ENCODE measurements at regions not wholly inside any gene's neighbourhood (a gene's known extent, or its start where the extent isn't known, plus 50 kb on each side); places are given as distances from the start of the nearest gene placed in this dataset.

DNA sequence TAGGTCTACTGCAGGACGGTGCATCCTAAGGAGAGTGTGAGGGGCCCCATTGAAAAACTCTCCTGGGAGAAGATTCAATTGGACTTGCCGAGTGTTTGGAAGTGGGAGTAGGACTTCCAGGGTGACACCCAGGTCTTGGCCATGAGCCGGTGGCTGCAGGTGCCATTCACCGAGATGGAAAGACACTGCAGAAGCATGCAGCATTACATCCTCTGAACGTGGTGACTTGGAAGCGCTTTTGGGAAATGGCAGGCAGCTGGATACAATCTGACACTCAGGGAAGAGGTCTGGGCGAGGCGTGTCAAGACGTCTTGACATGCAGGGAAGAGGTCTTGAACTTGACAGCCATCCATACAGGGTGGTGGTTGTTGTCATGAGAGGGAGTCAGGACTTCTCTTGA, 126.9 kb downstream of the PAPOLA start:
- H3K36me3 ChIP-seq (replicated peaks in 1 of 2; ENCODE audit: insufficient read depth in 1 of 2, low read depth in 2 of 2), result no peaks in the 10 kb centered on the region

GRCh38 chr14:96629558-96630222, 127.5 kb downstream of the PAPOLA start:
- WGBS, 2 donors, result 40 to 62% methylated on average over 4 of the region's 4 CpGs

More for the DNA sequence above, 126.9 kb downstream of the PAPOLA start:
- intact Hi-C loops (cut with DNase I), result no loop called here
- Histone ChIP-seq H3K9me3 (no peaks in the 10 kb centered on the region), H3K4me3 (no peak overlapping the region), H3K27ac (no peak overlapping the region), H3K27me3 (no peaks in the 10 kb centered on the region), H3K4me1 (no peaks in the 10 kb centered on the region)
- no peak for TF ChIP-seq POLR2A (IDR thresholded peaks at IDR 0.05)
- TF ChIP-seq, protein P1, sequence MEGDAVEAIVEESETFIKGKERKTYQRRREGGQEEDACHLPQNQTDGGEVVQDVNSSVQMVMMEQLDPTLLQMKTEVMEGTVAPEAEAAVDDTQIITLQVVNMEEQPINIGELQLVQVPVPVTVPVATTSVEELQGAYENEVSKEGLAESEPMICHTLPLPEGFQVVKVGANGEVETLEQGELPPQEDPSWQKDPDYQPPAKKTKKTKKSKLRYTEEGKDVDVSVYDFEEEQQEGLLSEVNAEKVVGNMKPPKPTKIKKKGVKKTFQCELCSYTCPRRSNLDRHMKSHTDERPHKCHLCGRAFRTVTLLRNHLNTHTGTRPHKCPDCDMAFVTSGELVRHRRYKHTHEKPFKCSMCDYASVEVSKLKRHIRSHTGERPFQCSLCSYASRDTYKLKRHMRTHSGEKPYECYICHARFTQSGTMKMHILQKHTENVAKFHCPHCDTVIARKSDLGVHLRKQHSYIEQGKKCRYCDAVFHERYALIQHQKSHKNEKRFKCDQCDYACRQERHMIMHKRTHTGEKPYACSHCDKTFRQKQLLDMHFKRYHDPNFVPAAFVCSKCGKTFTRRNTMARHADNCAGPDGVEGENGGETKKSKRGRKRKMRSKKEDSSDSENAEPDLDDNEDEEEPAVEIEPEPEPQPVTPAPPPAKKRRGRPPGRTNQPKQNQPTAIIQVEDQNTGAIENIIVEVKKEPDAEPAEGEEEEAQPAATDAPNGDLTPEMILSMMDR (IDR thresholded peaks at IDR 0.05), result no peak
- DNase-seq (no peak), ATAC-seq (no peak)
- 79 to 81% methylated on average over 9 of the region's 9 CpGs for WGBS, 2 donors

DNA sequence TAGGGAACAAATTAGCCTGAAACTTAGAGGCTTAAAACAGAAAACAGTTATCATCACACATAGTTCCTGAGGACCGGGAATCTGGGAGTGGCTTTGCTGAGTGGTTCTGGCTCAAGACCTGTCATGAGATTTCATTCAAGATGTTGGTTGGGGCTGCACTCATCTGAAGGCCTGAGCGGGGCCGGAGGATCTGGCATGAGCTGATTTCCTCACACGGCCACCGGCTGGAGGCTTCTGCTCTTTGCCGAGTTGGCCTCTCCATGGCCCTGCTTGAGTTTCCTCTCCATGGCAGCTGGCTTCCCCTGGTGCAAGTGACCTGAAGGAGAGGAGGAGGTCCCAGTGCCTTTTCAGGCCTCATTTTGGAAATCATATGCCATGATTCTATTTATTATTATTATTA, 128.1 kb downstream of the PAPOLA start:
- DNase-seq (no peak), ATAC-seq (no peak)
- no peak for TF ChIP-seq POLR2A (IDR thresholded peaks at IDR 0.05)
- TF ChIP-seq, protein P1 (IDR thresholded peaks at IDR 0.05), result no peak
- intact Hi-C loops (cut with DNase I), result no loop called here
- no peaks in the 10 kb centered on the region for H3K36me3 ChIP-seq (replicated peaks in 1 of 2; ENCODE audit: insufficient read depth in 1 of 2, low read depth in 2 of 2)
- H3K9me3 ChIP-seq, result no peaks in the 10 kb centered on the region
- no peaks in the 10 kb centered on the region for H3K27me3 ChIP-seq
- 84 to 92% methylated on average over 6 of the region's 6 CpGs for WGBS, 2 donors
- no peak overlapping the region for H3K27ac ChIP-seq
- H3K4me1 ChIP-seq, result no peaks in the 10 kb centered on the region
- H3K4me3 ChIP-seq, result no peak overlapping the region

More at GRCh38 chr14:96629558-96630222, 127.5 kb downstream of the PAPOLA start:
- TF ChIP-seq POLR2A (IDR thresholded peaks at IDR 0.05), result no peak
- TF ChIP-seq, protein P1 (IDR thresholded peaks at IDR 0.05), result no peak
- no peaks in the 10 kb centered on the region for H3K27me3 ChIP-seq
- no peak overlapping the region for H3K4me3 ChIP-seq
- no peaks in the 10 kb centered on the region for H3K4me1 ChIP-seq
- H3K27ac ChIP-seq, result no peak overlapping the region
- H3K36me3 ChIP-seq (replicated peaks in 1 of 2; ENCODE audit: insufficient read depth in 1 of 2, low read depth in 2 of 2), result no peaks in the 10 kb centered on the region
- no peak for ATAC-seq
- H3K9me3 ChIP-seq, result no peaks in the 10 kb centered on the region
- intact Hi-C loops (cut with DNase I), result no loop called here
- no peak for DNase-seq

GRCh38 chr14:96631030-96631429, 128.8 kb downstream of the PAPOLA start:
- Histone ChIP-seq H3K4me3 (no peak overlapping the region), H3K4me1 (no peaks in the 10 kb centered on the region), H3K27me3 (no peaks in the 10 kb centered on the region), H3K27ac (no peak overlapping the region), H3K9me3 (no peaks in the 10 kb centered on the region), H3K36me3 (replicated peaks in 1 of 2; ENCODE audit: insufficient read depth in 1 of 2, low read depth in 2 of 2) (no peaks in the 10 kb centered on the region)
- DNase-seq, result no peak
- intact Hi-C loops (cut with DNase I), result no loop called here
- no peak for ATAC-seq
- TF ChIP-seq, protein P1 (IDR thresholded peaks at IDR 0.05), result no peak
- TF ChIP-seq POLR2A (IDR thresholded peaks at IDR 0.05), result no peak
- WGBS, 2 donors, result 79 to 88% methylated on average over 5 of the region's 5 CpGs

All from body of pancreas (tissue), 4 donors.